ENCODE measurements at regions not wholly inside any gene's neighbourhood (a gene's known extent, or its start where the extent isn't known, plus 50 kb on each side); places are given as distances from the start of the nearest gene placed in this dataset.

- 41 to 45% methylated on average over 7 to 9 of the region's 10 CpGs for WGBS, 2 donors (ENCODE audit: low coverage in 1 of 2)
- no peak for ATAC-seq
- Histone ChIP-seq H3K4me1 (no peaks in the 10 kb centered on the region), H3K4me3 (no peak overlapping the region), H3K27me3 (peaks cover 28% of the 10 kb centered on the region), H3K36me3 (no peaks in the 10 kb centered on the region), H3K9me3 (peaks cover 0 to 4% (median 0%) of the 10 kb centered on the region in 3 donors), H3K27ac (no peak overlapping the region)
- TF ChIP-seq EP300 (IDR thresholded peaks at IDR 0.05) (no peak), CTCF (IDR thresholded peaks at IDR 0.05) (no peak), POLR2A (IDR thresholded peaks at IDR 0.05) (no peak), POLR2AphosphoS5 (IDR thresholded peaks at IDR 0.05) (no peak)
Measured at GRCh38 chr22:22767876-22768602, 119.6 kb upstream of the IGLL5 start.

GRCh38 chr22:22768885-22769284 lies 118.7 kb upstream of the IGLL5 start:
- peaks cover 35% of the 10 kb centered on the region for H3K27me3 ChIP-seq
- peaks cover 0 to 4% (median 0%) of the 10 kb centered on the region in 3 donors for H3K9me3 ChIP-seq
- H3K4me1 ChIP-seq, result no peaks in the 10 kb centered on the region
- no peak for ATAC-seq
- no peak overlapping the region for H3K27ac ChIP-seq
- H3K4me3 ChIP-seq, result no peak overlapping the region
- TF ChIP-seq POLR2A (IDR thresholded peaks at IDR 0.05) (no peak), POLR2AphosphoS5 (IDR thresholded peaks at IDR 0.05) (no peak), EP300 (IDR thresholded peaks at IDR 0.05) (no peak), CTCF (IDR thresholded peaks at IDR 0.05) (no peak)
- no peaks in the 10 kb centered on the region for H3K36me3 ChIP-seq
- WGBS, 2 donors (ENCODE audit: low coverage in 1 of 2), result 80 to 92% methylated on average over 1 to 2 of the region's 2 CpGs

GRCh38 chr22:22769434-22770279 lies 118.0 kb upstream of the IGLL5 start:
- peaks cover 0 to 4% (median 0%) of the 10 kb centered on the region in 3 donors for H3K9me3 ChIP-seq
- H3K4me3 ChIP-seq, result no peak overlapping the region
- H3K4me1 ChIP-seq, result no peaks in the 10 kb centered on the region
- H3K27me3 ChIP-seq, result peaks cover 39% of the 10 kb centered on the region
- no peak overlapping the region for H3K27ac ChIP-seq
- no peak for ATAC-seq
- no peaks in the 10 kb centered on the region for H3K36me3 ChIP-seq
- TF ChIP-seq EP300 (IDR thresholded peaks at IDR 0.05), result no peak
- no peak for TF ChIP-seq POLR2AphosphoS5 (IDR thresholded peaks at IDR 0.05)
- TF ChIP-seq CTCF (IDR thresholded peaks at IDR 0.05), result no peak
- TF ChIP-seq POLR2A (IDR thresholded peaks at IDR 0.05), result no peak
- 68 to 85% methylated on average over 2 of the region's 4 CpGs for whole genome bisulfite sequencing, 2 donors (ENCODE audit: low coverage in 1 of 2)

- H3K9me3 ChIP-seq, result peaks cover 0 to 4% (median 0%) of the 10 kb centered on the region in 3 donors
- peaks cover 43% of the 10 kb centered on the region for H3K27me3 ChIP-seq
- H3K4me3 ChIP-seq, result no peak overlapping the region
- TF ChIP-seq POLR2AphosphoS5 (IDR thresholded peaks at IDR 0.05), result no peak
- TF ChIP-seq CTCF (IDR thresholded peaks at IDR 0.05), result peak in 1 of 4 experiments; percentile 58
- no peaks in the 10 kb centered on the region for H3K4me1 ChIP-seq
- no peak overlapping the region for H3K27ac ChIP-seq
- no peak for ATAC-seq
- WGBS, 2 donors (ENCODE audit: low coverage in 1 of 2), result 26 to 28% methylated on average over 4 of the region's 4 CpGs
- H3K36me3 ChIP-seq, result no peaks in the 10 kb centered on the region
Measured at GRCh38 chr22:22770280-22770871, 117.2 kb upstream of the IGLL5 start.

Measured in gastroesophageal sphincter (tissue), 4 donors.